ENCODE measurements at regions not wholly inside any gene's neighbourhood (a gene's known extent, or its start where the extent isn't known, plus 50 kb on each side); places are given as distances from the start of the nearest gene placed in this dataset.
"Not testable (repeated sequence)": the region's sequence is repeated elsewhere in the genome, so short reads cannot be mapped to it uniquely, and the experiment has no call there.

- DNase-seq (ENCODE audit: low read depth in 4 of 4, low spot score in 3 of 4): no peak
Measured at GRCh38 chr6:119683031-119683430, 333.5 kb upstream of the MAN1A1 start.

DNA sequence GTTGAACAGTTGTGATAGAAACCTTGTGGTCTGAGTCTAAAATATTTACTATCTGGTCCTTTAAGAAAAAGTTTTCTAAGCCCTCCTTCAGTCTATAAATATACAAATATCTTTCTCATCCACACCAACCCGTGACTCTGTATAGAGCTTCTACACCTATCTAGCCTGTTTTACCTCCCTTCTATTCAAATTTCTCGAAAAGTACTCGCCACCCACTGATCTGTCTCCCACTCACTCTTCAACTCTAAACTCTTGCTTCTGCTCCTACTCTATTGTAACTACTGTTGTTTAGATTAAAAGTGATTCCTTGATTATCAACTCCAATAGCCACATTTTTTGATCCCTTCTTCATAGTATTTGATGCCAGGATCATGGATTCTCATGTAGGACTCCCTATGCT, 329.4 kb upstream of the MAN1A1 start:
- DNase-seq (ENCODE audit: low read depth in 4 of 4, low spot score in 3 of 4): no peak

DNA sequence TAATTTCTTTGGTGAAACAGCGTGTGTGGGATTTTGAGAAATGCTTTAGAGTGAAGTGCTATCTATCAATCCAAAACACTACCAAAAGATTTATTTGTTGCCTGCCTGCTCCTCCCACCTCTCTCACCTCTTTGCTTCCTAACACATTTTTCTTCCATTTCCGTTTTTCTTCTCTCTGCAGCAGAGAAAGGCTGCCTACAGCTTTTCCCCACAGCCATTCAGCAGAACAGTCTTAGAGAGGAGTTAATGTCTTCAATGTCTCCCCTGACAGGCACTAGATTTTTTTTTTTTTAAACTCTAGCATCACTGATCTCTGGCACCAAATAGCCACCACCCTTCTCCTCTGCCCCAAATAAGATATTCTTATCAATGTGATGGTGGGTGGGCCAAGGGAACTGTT, 327.8 kb upstream of the MAN1A1 start:
- DNase-seq (ENCODE audit: low read depth in 4 of 4, low spot score in 3 of 4): no peak

DNA sequence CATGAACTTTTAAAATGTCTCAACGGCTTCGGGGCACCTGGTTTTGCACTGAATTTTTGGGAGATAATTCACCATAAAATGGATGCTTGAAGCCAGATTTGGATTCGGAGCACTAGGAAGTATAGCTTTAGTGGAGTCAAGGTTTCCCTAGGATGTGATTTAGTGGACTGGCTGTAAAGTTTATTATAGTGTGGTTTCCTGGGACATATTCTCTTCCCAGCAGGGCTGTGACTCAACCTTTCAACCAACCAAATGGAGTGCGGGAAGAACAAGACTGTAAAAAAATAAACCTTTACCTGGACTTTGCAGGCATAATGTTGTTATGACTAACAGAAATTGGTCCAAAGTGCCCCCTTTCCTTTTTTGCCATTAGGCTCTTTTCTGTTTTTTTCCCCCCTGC, 327.4 kb upstream of the MAN1A1 start:
- no peak for DNase-seq (ENCODE audit: low read depth in 4 of 4, low spot score in 3 of 4)

- DNase-seq (ENCODE audit: low read depth in 4 of 4, low spot score in 3 of 4): no peak
Measured at GRCh38 chr6:119676230-119676629, 326.7 kb upstream of the MAN1A1 start.

- DNase-seq (ENCODE audit: low read depth in 4 of 4, low spot score in 3 of 4): no peak
Measured at GRCh38 chr6:119673741-119674140, 324.2 kb upstream of the MAN1A1 start.

DNA sequence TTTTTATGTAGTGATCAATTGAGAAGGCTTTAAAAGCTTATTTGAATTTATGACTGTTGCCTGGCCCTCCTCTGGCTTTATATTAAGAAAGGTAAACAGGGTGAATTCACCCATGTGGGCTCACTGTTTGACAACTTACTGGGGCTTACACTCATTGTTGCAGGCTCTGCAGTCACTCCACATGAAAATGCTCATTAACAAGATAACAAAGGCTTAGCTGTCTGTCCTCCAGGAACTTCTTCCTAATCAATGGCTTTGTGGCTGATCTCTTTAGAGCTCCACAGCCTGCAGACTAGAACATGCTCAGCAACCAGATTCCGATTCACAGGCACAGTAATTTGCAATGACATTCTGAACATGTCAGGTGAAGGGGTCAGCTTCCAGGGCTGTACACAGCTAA, 323.2 kb upstream of the MAN1A1 start:
- no peak for DNase-seq (ENCODE audit: low read depth in 4 of 4, low spot score in 3 of 4)

- DNase-seq (ENCODE audit: low read depth in 4 of 4, low spot score in 3 of 4): no peak
Measured at GRCh38 chr6:119671105-119671504, 321.5 kb upstream of the MAN1A1 start.

GRCh38 chr6:119669221-119669620, 319.7 kb upstream of the MAN1A1 start:
- no peak for DNase-seq (ENCODE audit: low read depth in 4 of 4, low spot score in 3 of 4)

DNA sequence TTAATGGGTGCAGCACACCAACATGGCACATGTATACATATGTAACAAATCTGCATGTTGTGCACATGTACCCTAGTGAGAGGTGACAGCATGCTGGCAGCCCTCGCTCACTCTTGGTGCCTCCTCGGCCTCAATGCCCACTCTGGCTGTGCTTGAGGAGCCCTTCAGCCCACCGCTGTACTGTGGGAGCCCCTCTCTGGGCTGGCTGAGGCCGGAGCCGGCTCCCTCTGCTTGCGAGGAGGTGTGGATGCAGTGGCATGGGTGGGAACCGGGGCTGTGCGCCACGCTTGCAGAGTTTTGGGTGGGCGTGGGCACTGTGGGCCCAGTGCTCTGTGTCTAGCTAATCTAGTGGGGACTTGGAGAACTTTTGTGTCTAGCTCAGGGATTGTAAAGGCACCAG, 315.9 kb upstream of the MAN1A1 start:
- not testable (repeated sequence) for DNase-seq (ENCODE audit: low read depth in 4 of 4, low spot score in 3 of 4)

DNA sequence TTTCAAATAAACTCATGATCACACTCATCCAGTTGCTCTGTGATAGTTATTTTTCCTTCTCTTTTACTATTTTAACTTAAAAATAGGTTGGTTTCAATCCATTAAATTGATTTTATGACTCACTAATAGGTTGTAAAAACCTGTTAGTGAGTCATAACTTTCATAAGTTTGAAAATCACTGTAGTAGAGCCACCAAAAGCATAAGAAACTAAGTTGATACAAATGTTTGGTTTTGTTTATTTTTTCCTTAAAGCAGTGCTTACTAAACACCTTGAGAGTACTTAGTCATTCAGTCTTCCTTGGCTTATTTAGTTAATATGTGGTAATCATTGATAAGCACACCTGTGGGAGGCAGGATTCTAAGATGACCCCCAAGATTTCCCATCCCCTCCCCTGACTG, 312.1 kb upstream of the MAN1A1 start:
- no peak for DNase-seq (ENCODE audit: low read depth in 4 of 4, low spot score in 3 of 4)

- no peak for DNase-seq (ENCODE audit: low read depth in 4 of 4, low spot score in 3 of 4)
Measured at GRCh38 chr6:119661078-119661477, 311.5 kb upstream of the MAN1A1 start.

- DNase-seq (ENCODE audit: low read depth in 4 of 4, low spot score in 3 of 4): no peak
Measured at GRCh38 chr6:119658917-119659316, 309.4 kb upstream of the MAN1A1 start.

- DNase-seq (ENCODE audit: low read depth in 4 of 4, low spot score in 3 of 4): no peak
Measured at GRCh38 chr6:119655124-119655523, 305.6 kb upstream of the MAN1A1 start.

GRCh38 chr6:119653329-119653728, 303.8 kb upstream of the MAN1A1 start:
- DNase-seq (ENCODE audit: low read depth in 4 of 4, low spot score in 3 of 4): no peak

GRCh38 chr6:119649531-119649930, 300.0 kb upstream of the MAN1A1 start:
- DNase-seq (ENCODE audit: low read depth in 4 of 4, low spot score in 3 of 4): no peak

- DNase-seq (ENCODE audit: low read depth in 4 of 4, low spot score in 3 of 4): no peak
Measured at GRCh38 chr6:119647309-119647708, 297.7 kb upstream of the MAN1A1 start.

- DNase-seq (ENCODE audit: low read depth in 4 of 4, low spot score in 3 of 4): no peak
Measured at GRCh38 chr6:119643876-119644275, 294.3 kb upstream of the MAN1A1 start.

DNA sequence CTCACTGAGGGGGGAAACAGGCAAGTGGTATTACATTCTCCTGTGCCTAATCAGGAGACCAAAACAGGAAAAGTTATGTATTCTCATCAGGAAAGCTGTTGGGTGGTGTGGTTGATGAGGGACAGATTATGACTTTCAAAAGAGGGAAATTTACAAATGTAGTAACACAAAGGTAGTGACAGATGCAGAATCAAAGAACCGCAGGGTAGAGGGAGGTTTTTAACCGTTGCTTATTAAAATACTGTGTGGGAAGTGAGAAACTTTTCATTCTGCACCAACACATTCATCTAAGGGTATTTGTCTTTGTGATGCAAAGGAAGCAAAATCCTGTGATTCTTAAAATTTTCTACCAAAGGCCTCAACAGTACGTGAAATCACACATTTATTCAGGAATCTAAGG, 288.2 kb upstream of the MAN1A1 start:
- no peak for DNase-seq (ENCODE audit: low read depth in 4 of 4, low spot score in 3 of 4)

DNA sequence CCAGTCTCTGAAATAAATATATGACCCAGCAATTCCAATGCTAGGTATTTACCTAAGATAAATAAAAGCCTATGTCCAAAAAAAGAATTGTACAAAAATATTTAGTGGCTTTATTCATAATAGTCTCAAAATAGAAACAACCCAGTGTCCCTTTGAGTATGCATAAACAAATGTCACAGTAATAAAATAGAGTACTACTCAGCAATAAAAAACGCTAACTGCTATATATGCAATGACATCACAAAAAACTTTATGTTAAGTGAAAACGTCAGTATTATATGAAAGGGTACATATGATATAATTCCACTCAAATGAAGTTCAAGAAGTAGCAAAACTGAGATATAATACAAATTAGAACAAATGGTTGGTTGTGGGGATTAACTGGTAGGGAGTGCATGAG, 286.5 kb upstream of the MAN1A1 start:
- DNase-seq (ENCODE audit: low read depth in 4 of 4, low spot score in 3 of 4): no peak

DNA sequence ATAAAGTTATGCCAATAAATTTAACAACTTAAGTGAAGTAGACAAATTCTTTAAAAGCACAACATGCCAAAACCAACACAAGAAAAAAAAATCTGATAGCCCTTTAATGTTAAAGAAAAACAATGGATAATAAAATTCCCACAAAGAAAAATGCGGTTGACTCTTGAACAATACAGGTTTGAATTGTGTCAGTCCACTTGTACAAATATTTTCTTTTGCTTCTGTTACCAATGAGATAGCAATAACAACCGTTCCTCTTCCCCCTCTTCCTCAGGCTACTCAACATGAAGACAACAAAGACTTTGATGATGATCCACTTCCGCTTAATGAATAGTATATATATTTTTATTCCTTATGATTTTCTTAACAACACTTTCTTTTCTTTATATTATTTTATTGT, 283.9 kb upstream of the MAN1A1 start:
- DNase-seq (ENCODE audit: low read depth in 4 of 4, low spot score in 3 of 4): no peak

- DNase-seq (ENCODE audit: low read depth in 4 of 4, low spot score in 3 of 4): no peak
Measured at GRCh38 chr6:119630561-119631192, 281.1 kb upstream of the MAN1A1 start.

Measured in left renal pelvis (tissue), 4 donors.